ENCODE measurements at regions not wholly inside any gene's neighbourhood (a gene's known extent, or its start where the extent isn't known, plus 50 kb on each side); places are given as distances from the start of the nearest gene placed in this dataset.

GRCh38 chr3:135895106-135895733 lies 70.3 kb upstream of the PPP2R3A start:
- TF ChIP-seq, protein P1, sequence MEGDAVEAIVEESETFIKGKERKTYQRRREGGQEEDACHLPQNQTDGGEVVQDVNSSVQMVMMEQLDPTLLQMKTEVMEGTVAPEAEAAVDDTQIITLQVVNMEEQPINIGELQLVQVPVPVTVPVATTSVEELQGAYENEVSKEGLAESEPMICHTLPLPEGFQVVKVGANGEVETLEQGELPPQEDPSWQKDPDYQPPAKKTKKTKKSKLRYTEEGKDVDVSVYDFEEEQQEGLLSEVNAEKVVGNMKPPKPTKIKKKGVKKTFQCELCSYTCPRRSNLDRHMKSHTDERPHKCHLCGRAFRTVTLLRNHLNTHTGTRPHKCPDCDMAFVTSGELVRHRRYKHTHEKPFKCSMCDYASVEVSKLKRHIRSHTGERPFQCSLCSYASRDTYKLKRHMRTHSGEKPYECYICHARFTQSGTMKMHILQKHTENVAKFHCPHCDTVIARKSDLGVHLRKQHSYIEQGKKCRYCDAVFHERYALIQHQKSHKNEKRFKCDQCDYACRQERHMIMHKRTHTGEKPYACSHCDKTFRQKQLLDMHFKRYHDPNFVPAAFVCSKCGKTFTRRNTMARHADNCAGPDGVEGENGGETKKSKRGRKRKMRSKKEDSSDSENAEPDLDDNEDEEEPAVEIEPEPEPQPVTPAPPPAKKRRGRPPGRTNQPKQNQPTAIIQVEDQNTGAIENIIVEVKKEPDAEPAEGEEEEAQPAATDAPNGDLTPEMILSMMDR (IDR thresholded peaks at IDR 0.05): peak; percentile 56 to 71 (median 67)
- TF ChIP-seq POLR2A (IDR thresholded peaks at IDR 0.05): no peak
